Heart right ventricle (tissue), 16 donors: ENCODE measurements at regions not wholly inside any gene's neighbourhood (a gene's known extent, or its start where the extent isn't known, plus 50 kb on each side); places are given as distances from the start of the nearest gene placed in this dataset.
A peak's percentile ranks its signal among the peaks of the same experiment; 100 is the strongest.

Source experiments
- ATAC-seq, 8 donors: fragments of 200-7000 bp; cut with Tn5 transposase; one replicate each; pipeline ENCODE4 v1.9.1; 2020; ENCODE audit warnings: mild to moderate bottlenecking in 8 of 8, moderate library complexity in 8 of 8, moderate number of reproducible peaks in 1 of 8
- DNase-seq, 2 donors: peaks; one replicate each; pipeline ENCODE4 v3.0.0-alpha.2; 2020
- H3K27ac ChIP-seq, 10 donors: fragments of 200-600 bp; sonication (generic) in 2 of 10; one replicate each; pipeline versions ENCODE4 v1.5.0 to v1.8.0; 2020 to 2022; ENCODE audit warnings: mild to moderate bottlenecking in 3 of 10
- H3K27me3 ChIP-seq, 7 donors: fragments of 200-600 bp; one replicate each; pipeline ENCODE4 v1.8.0; 2021 to 2022; ENCODE audit warnings: mild to moderate bottlenecking in 2 of 7
- H3K36me3 ChIP-seq, 9 donors: fragments of 200-600 bp; sonication (generic) in 1 of 9; one replicate each; pipeline versions ENCODE4 v1.5.0 to v1.8.0; 2020 to 2022; ENCODE audit warnings: mild to moderate bottlenecking in 2 of 9
- H3K4me1 ChIP-seq, 9 donors: fragments of 200-600 bp; sonication (generic) in 1 of 9; one replicate each; pipeline versions ENCODE4 v1.5.0 to v1.8.0; 2020 to 2022; ENCODE audit warnings: mild to moderate bottlenecking in 4 of 9
- H3K4me3 ChIP-seq, 10 donors: fragments of 200-600 bp; sonication (generic) in 2 of 10; one replicate each; pipeline versions ENCODE4 v1.5.0 to v1.8.0; 2020 to 2022; ENCODE audit warnings: mild to moderate bottlenecking in 7 of 10, moderate library complexity in 2 of 10
- H3K9me3 ChIP-seq, 11 donors: fragments of 200-600 bp in 10 of 11; sonication (generic) in 2 of 11; one replicate each; pipeline versions ENCODE4 v1.5.0 to v1.8.0; 2013 to 2022; ENCODE audit warnings: mild to moderate bottlenecking in 2 of 11, control low read depth in 1 of 11, moderate library complexity in 1 of 11
- WGBS, 2 donors: extraction: QIAGEN DNeasy Blood & Tissue Kit; methylation state at CpG; one replicate each; pipeline ENCODE4 v1.1.7; 2013; ENCODE audit warnings: inconsistent platforms in 1 of 2; 5-methylcytosine and 5-hydroxymethylcytosine counted together
- intact Hi-C, 10 donors: fragments of 100-400 bp; cut with DNase I; formaldehyde crosslinking; loops; one replicate each; pipeline versions ENCODE4 v1.11.1 to v1.14.2; 2022
- TF ChIP-seq, protein P1 (sequence below), 9 donors: fragments of 200-600 bp; sonication (generic) in 2 of 9; IDR thresholded peaks; one replicate each; pipeline versions ENCODE4 v1.5.0 to v1.8.0; 2021 to 2022; ENCODE audit warnings: antibody characterized with exemption in 9 of 9, mild to moderate bottlenecking in 5 of 9, moderate library complexity in 1 of 9
- donor health status: Arrhythmogenic right ventricular cardiomyopathy.
- donor health status: ischemic (EF 13 %, LVEDD 7.1; RV severe dilation, severe dysfunction).
- donor health status: healthy with polysubstance abuse.
- donor health status: DM: no; HTN: yes; CAD: no.
- donor health status: DM: no; HTN: no; CAD: no.
- donor health status: ischemic (EF 25% LVEDD 6.9; RV normal size, moderate dysfunction).
- donor health status: ischemic (EF 25% LVEDD 5.7; RV mildly dilated, moderate dysfunction).
- donor health status: healthy.
- donor health status: DM: yes; HTN: yes; CAD: no.
- donor health status: Ischemic cardiomyopathy.
- donor health status: ischemic (EF 35%, LVEDD 5.7; RV mildly dilated, moderate dysfunction).
- donor health status: nonischemic (EF 11% LVEDD 7.7; RV severe dilation, severe dysfunction).
- donor health status: DM: yes; HTN: yes; CAD: no.
- donor health status: PGD.
- donor health status: ischemic (EF 29% LVEDD 5.4; RV normal size, mild dysfunction).
- donor health status: nonischemic (EF 23%, LVEDD 6.1; RV moderate dilation, normal function).

GRCh38 chr15:37791693-37792092 is 142.7 kb upstream of the TMCO5A start:
- Histone ChIP-seq H3K27me3 (peaks cover 0 to 5% (median 0%) of the 10 kb centered on the region in 7 donors), H3K36me3 (no peaks in the 10 kb centered on the region), H3K4me3 (no peak overlapping the region), H3K9me3 (no peaks in the 10 kb centered on the region), H3K4me1 (no peaks in the 10 kb centered on the region), H3K27ac (no peak overlapping the region)
- 69 to 73% methylated on average over 3 of the region's 3 CpGs for WGBS, 2 donors
- TF ChIP-seq, protein P1, sequence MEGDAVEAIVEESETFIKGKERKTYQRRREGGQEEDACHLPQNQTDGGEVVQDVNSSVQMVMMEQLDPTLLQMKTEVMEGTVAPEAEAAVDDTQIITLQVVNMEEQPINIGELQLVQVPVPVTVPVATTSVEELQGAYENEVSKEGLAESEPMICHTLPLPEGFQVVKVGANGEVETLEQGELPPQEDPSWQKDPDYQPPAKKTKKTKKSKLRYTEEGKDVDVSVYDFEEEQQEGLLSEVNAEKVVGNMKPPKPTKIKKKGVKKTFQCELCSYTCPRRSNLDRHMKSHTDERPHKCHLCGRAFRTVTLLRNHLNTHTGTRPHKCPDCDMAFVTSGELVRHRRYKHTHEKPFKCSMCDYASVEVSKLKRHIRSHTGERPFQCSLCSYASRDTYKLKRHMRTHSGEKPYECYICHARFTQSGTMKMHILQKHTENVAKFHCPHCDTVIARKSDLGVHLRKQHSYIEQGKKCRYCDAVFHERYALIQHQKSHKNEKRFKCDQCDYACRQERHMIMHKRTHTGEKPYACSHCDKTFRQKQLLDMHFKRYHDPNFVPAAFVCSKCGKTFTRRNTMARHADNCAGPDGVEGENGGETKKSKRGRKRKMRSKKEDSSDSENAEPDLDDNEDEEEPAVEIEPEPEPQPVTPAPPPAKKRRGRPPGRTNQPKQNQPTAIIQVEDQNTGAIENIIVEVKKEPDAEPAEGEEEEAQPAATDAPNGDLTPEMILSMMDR (IDR thresholded peaks at IDR 0.05) = no peak
- intact Hi-C loops = no loop called here
- ATAC-seq (no peak), DNase-seq (no peak)

DNA sequence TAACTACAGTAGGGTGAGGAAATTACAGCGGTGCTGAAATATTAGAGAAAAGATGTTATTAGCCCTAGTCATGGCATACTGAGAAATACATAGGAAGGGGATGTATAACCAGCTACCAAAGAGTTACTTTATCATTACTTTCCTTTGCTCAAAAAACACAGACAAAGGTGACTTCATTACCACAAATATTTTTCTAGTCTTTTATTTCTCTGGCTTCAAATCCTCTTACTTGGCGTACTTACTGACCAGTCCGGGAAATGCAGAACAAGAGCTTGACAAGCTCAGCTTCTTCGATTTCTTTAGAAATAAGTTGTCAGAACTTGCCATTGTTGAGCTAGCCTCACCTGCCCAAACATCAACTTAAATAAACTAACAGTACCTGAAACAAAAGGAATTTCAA is 142.1 kb upstream of the TMCO5A start:
- Histone ChIP-seq H3K27ac (no peak overlapping the region), H3K27me3 (peaks cover 0 to 5% (median 0%) of the 10 kb centered on the region in 7 donors), H3K9me3 (no peaks in the 10 kb centered on the region), H3K36me3 (no peaks in the 10 kb centered on the region), H3K4me3 (no peak overlapping the region), H3K4me1 (no peaks in the 10 kb centered on the region)
- TF ChIP-seq, protein P1 (IDR thresholded peaks at IDR 0.05) = no peak
- DNase-seq (no peak), ATAC-seq (no peak)
- 92 to 96% methylated on average over 4 of the region's 4 CpGs for WGBS, 2 donors
- intact Hi-C loops = no loop called here

GRCh38 chr15:37793851-37794250 is 140.6 kb upstream of the TMCO5A start:
- DNase-seq (no peak), ATAC-seq (peak in 1 of 8 donors; percentile 71)
- H3K27me3 ChIP-seq = peaks cover 0 to 5% (median 0%) of the 10 kb centered on the region in 7 donors
- H3K9me3 ChIP-seq = peaks cover 0 to 3% (median 0%) of the 10 kb centered on the region in 11 donors
- intact Hi-C loops = no loop called here
- no peaks in the 10 kb centered on the region for H3K4me1 ChIP-seq
- H3K4me3 ChIP-seq = no peak overlapping the region
- H3K27ac ChIP-seq = no peak overlapping the region
- TF ChIP-seq, protein P1 (IDR thresholded peaks at IDR 0.05) = no peak
- 6 to 9% methylated on average over 2 of the region's 2 CpGs for WGBS, 2 donors
- H3K36me3 ChIP-seq = no peaks in the 10 kb centered on the region

DNA sequence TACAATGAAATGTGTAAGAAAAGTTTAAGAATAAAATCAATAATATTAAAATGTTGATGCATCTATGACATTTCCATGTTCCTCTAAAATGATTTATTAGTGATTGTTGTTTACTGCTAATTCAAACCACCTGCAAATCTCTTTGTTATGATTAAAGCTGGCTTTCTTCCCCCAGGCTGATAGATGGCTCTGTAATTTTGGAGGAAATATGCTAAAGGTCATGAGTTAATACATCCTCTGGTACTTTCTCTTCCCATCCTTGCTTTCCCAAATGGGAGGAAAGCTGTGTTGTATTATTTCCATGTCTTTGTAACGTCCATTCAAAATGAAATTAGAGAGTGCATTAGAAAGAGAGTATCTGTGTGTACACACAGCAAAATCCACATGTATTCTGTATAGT is 139.5 kb upstream of the TMCO5A start:
- ATAC-seq = no peak
- Histone ChIP-seq H3K4me3 (no peak overlapping the region), H3K9me3 (peaks cover 0 to 3% (median 0%) of the 10 kb centered on the region in 11 donors), H3K27ac (no peak overlapping the region), H3K27me3 (peaks cover 0 to 5% (median 0%) of the 10 kb centered on the region in 7 donors), H3K4me1 (no peaks in the 10 kb centered on the region), H3K36me3 (no peaks in the 10 kb centered on the region)
- TF ChIP-seq, protein P1 (IDR thresholded peaks at IDR 0.05) = no peak
- WGBS, 2 donors = 44 to 52% methylated on average over 1 of the region's 1 CpG
- DNase-seq = no peak
- intact Hi-C loops = no loop called here
